NT2/D1 (cell line): ENCODE measurements at regions not wholly inside any gene's neighbourhood (a gene's known extent, or its start where the extent isn't known, plus 50 kb on each side); places are given as distances from the start of the nearest gene placed in this dataset.

Experiments used
- DNase-seq: peaks from one replicate; pipeline ENCODE4 v3.0.0-alpha.2; 2011; ENCODE audit warnings: low read depth, low spot score
- H3K27me3 ChIP-seq: 2 replicates; pipeline ENCODE4 v1.6.0; 2011; ENCODE audit warnings: mild to moderate bottlenecking; ENCODE audit not compliant: insufficient read length, insufficient read depth
- H3K36me3 ChIP-seq: 2 replicates; pipeline ENCODE4 v1.6.1; 2011; ENCODE audit warnings: mild to moderate bottlenecking, low read length, mixed read lengths; ENCODE audit not compliant: insufficient read depth, insufficient read length
- H3K4me1 ChIP-seq: 2 replicates; pipeline ENCODE4 v1.5.1; 2011; ENCODE audit not compliant: insufficient read depth, insufficient read length
- H3K4me3 ChIP-seq: 2 replicates; pipeline ENCODE4 v1.5.1; 2011; ENCODE audit warnings: low read depth; ENCODE audit not compliant: insufficient read length
- H3K9ac ChIP-seq: 2 replicates; pipeline ENCODE4 v1.6.0; 2011; ENCODE audit warnings: low read depth; ENCODE audit not compliant: insufficient read length
- H3K9me3 ChIP-seq: 2 replicates; pipeline ENCODE4 v1.5.1; 2011; ENCODE audit warnings: mild to moderate bottlenecking, low read length; ENCODE audit not compliant: insufficient read depth
- SUZ12 ChIP-seq: IDR thresholded peaks from 2 replicates; pipeline ENCODE4 v1.6.1; 2011; ENCODE audit not compliant: insufficient read length, insufficient read depth; ENCODE audit errors: extremely low read depth
- YY1 ChIP-seq: IDR thresholded peaks from 2 replicates; pipeline ENCODE4 v1.6.1; 2011; ENCODE audit not compliant: insufficient read length, insufficient read depth
- ZNF274 ChIP-seq: IDR thresholded peaks from 2 replicates; pipeline ENCODE4 v1.6.1; 2011; ENCODE audit warnings: mild to moderate bottlenecking, low read depth, low read length

DNA sequence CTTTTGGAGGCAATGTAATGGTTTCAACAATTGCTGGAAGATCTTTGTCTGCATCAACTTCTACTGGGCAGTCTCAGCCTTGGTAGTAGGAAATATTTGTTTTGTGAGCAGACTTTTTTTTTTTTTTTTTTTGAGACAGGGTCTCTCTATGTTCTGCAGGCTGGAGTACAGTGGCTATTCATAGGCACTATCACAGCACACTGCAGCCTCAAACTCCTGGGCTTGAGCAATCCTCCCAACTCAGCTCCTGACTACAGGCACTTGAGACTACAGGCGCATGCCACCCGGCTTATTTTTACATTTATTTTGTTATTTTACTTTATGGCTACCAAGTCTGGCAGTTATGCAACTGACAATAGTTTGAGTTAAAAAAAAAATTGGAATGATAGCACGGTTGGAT, 187.3 kb downstream of the SNX18 start:
- no peak for DNase-seq
- Histone ChIP-seq H3K9ac (no peak overlapping the region), H3K4me3 (no peak overlapping the region), H3K36me3 (no peaks in the 10 kb centered on the region), H3K4me1 (no peaks in the 10 kb centered on the region), H3K9me3 (no peaks in the 10 kb centered on the region), H3K27me3 (no peaks in the 10 kb centered on the region)
- TF ChIP-seq ZNF274 (no peak), YY1 (no peak), SUZ12 (no peak)

DNA sequence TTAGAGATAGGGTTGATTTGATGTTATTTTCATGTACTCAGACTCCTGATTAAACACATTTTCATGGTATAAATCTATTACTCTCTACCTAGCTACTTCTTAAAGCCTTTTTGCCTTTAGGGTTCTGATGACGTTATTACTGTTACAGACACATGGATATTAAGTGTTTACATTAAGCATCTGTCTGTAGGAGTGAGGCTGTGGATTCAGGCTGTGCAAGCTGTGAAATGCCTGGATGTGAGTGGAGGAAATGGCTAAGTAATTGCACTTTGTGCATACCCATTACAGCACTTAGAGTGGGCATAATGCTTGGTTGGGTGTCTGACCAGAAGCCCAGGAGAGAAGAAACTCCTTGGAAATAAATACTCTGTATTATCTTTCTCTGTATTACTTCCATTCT, 186.8 kb downstream of the SNX18 start:
- Histone ChIP-seq H3K27me3 (no peaks in the 10 kb centered on the region), H3K9ac (no peak overlapping the region), H3K36me3 (no peaks in the 10 kb centered on the region), H3K4me1 (no peaks in the 10 kb centered on the region), H3K9me3 (no peaks in the 10 kb centered on the region), H3K4me3 (no peak overlapping the region)
- TF ChIP-seq SUZ12 (no peak), ZNF274 (no peak), YY1 (no peak)
- DNase-seq: no peak

DNA sequence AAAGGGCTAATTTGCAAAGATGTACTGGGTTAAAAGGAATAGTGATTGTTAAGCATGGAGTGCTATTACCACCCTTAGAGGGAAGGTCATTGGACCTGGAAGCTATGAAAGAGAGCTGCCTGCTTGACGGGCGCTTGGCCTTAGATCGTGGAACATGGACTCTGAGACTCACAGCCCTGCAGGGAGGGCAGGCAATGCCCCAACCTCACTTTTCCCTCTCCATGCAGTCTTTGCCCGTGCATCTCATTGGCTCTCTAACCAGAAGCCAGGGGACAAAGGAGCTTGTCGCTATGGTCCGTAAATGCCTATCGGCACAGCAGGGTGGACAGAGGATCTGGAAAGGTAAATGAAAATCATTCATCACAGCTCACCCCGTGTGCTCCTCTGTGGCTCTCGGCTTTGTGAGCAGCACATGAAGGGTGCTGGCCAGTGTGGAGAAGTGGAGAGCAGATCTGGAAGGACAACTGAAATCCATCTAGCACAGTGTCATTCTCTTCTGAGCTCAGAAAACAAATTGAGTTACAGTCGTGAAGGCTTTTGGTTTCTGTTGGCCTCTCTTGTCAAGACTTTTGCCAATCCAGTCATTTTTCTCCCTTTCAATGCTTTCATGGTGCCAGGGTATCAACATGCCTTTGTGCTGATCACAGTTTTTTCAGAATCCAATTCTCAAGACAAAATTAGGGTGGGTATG, 186.2 kb downstream of the SNX18 start:
- H3K4me1 ChIP-seq: no peaks in the 10 kb centered on the region
- no peak overlapping the region for H3K9ac ChIP-seq
- no peaks in the 10 kb centered on the region for H3K36me3 ChIP-seq
- no peak overlapping the region for H3K4me3 ChIP-seq
- DNase-seq: no peak
- H3K9me3 ChIP-seq: no peaks in the 10 kb centered on the region
- no peak for TF ChIP-seq SUZ12
- TF ChIP-seq ZNF274: no peak
- no peak for TF ChIP-seq YY1
- H3K27me3 ChIP-seq: no peaks in the 10 kb centered on the region

DNA sequence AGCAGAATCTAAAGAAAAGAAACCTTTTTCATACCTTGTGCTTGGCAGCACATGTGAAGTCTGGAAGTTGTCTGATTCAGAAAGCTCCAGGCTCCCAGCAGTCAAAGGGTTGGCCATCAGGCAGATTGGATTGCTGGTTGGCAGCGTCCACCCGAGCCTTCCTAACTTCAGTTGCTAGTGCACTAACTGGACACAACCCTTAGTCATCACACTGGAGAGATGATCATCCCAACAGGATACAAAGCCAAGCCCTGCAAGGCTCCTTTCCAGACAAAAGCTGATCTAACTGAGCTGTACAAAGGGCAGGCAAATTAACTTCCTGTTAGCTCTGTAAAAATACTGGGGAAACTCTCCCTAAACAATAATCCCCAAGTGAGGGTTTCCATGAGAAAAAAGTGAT, 185.6 kb downstream of the SNX18 start:
- no peaks in the 10 kb centered on the region for H3K36me3 ChIP-seq
- H3K9me3 ChIP-seq: no peaks in the 10 kb centered on the region
- no peak for DNase-seq
- no peak overlapping the region for H3K4me3 ChIP-seq
- H3K4me1 ChIP-seq: no peaks in the 10 kb centered on the region
- TF ChIP-seq ZNF274: no peak
- no peak for TF ChIP-seq SUZ12
- no peak for TF ChIP-seq YY1
- no peaks in the 10 kb centered on the region for H3K27me3 ChIP-seq
- no peak overlapping the region for H3K9ac ChIP-seq

DNA sequence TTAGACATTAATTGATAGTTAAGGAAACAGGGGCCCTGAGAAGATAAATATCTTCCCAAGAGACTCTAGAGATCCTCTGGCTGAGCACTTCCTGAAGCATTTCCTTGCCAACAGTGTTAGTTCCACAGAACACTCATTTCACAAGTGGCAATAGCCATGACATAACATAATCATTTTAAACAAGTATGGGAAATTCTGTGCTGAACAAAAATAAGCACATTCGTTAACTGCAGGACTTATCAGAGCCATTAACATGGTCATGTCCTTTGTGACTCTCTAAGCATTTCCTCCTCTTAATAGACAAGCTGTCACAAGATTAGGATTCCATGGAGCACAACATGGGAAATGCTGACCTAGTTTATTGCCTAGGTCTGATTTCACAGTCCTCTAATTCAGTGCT, 184.9 kb downstream of the SNX18 start:
- Histone ChIP-seq H3K9me3 (no peaks in the 10 kb centered on the region), H3K9ac (no peak overlapping the region), H3K4me1 (no peaks in the 10 kb centered on the region), H3K4me3 (no peak overlapping the region), H3K36me3 (no peaks in the 10 kb centered on the region), H3K27me3 (no peaks in the 10 kb centered on the region)
- no peak for DNase-seq
- no peak for TF ChIP-seq YY1
- TF ChIP-seq ZNF274: no peak
- TF ChIP-seq SUZ12: no peak

DNA sequence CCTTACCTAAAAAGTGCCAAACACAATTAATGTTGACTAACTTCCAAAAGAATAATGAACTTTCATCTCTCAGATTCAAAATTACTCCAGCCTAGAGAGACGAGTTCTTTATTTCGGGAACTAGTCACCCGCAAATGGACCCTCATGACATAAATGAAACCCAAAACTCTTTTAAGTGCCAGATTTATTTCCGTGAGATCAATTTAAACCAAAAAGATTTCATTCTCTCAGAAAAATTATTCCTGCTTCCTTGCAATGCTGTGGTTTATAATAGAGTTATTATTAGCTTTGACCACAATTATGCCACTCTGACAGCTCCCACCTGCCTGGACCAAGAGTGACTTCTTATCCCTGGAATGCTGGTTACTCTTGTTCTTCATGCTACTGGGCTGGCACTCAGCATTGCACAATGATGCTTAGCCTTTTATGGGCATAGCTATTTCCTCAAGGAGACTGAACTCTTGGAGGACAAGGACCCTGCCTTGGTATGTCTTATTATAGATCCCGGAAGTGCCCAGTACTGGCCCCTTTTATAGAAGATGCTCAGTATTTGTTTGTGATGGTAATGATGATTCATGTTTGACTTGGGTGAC, 183.5 kb downstream of the SNX18 start:
- H3K9me3 ChIP-seq: no peaks in the 10 kb centered on the region
- H3K4me3 ChIP-seq: no peak overlapping the region
- no peak for TF ChIP-seq SUZ12
- TF ChIP-seq YY1: no peak
- no peak for TF ChIP-seq ZNF274
- H3K36me3 ChIP-seq: no peaks in the 10 kb centered on the region
- H3K27me3 ChIP-seq: no peaks in the 10 kb centered on the region
- H3K9ac ChIP-seq: no peak overlapping the region
- no peak for DNase-seq
- H3K4me1 ChIP-seq: no peaks in the 10 kb centered on the region

DNA sequence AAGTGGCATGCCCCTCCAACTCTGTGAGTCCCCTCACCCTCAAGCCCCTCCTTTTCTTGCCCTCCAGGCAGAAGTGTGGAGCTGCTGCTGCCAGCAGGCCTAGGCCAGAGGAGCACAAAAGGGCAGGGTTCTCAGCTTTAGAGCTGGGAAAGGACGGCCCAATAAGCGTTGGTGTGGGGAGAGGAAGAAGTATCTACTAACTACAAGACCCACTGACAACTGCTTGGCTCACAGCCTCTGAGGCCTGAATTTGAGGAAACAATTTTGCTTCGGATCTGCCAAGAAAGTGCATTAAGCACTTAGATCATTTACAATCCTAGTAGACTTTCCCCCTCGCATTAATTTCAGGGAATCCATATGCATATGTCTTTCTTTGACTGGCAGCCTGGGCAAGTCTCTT, 179.4 kb downstream of the SNX18 start:
- no peak overlapping the region for H3K9ac ChIP-seq
- no peaks in the 10 kb centered on the region for H3K27me3 ChIP-seq
- DNase-seq: no peak
- TF ChIP-seq YY1 (no peak), ZNF274 (no peak), SUZ12 (no peak)
- H3K36me3 ChIP-seq: no peaks in the 10 kb centered on the region
- H3K4me3 ChIP-seq: no peak overlapping the region
- H3K9me3 ChIP-seq: no peaks in the 10 kb centered on the region
- H3K4me1 ChIP-seq: no peaks in the 10 kb centered on the region

DNA sequence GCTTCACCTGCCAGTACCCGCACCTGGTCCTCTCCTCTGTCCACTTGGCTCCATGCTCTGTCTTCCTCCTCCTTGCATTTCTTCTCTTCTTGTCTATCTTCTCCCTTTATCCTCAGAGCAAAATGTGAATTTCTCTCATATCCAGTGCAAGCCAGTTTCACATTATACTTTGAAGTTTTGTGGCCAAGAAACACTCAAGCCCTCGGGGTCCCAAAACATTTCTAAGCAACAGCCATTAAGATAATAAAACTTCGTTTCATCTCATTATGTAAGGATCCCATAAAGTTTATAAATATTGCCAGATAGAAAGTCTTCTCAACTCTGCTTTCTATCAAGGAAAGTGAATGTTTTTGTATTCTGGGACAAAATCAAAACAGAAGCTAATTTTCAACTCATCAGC, 178.8 kb downstream of the SNX18 start:
- H3K36me3 ChIP-seq: no peaks in the 10 kb centered on the region
- no peak for DNase-seq
- H3K27me3 ChIP-seq: no peaks in the 10 kb centered on the region
- H3K9me3 ChIP-seq: no peaks in the 10 kb centered on the region
- no peak for TF ChIP-seq YY1
- TF ChIP-seq ZNF274: no peak
- TF ChIP-seq SUZ12: no peak
- H3K4me1 ChIP-seq: no peaks in the 10 kb centered on the region
- no peak overlapping the region for H3K4me3 ChIP-seq
- H3K9ac ChIP-seq: no peak overlapping the region
